ENCODE measurements at regions not wholly inside any gene's neighbourhood (a gene's known extent, or its start where the extent isn't known, plus 50 kb on each side); places are given as distances from the start of the nearest gene placed in this dataset.

DNA sequence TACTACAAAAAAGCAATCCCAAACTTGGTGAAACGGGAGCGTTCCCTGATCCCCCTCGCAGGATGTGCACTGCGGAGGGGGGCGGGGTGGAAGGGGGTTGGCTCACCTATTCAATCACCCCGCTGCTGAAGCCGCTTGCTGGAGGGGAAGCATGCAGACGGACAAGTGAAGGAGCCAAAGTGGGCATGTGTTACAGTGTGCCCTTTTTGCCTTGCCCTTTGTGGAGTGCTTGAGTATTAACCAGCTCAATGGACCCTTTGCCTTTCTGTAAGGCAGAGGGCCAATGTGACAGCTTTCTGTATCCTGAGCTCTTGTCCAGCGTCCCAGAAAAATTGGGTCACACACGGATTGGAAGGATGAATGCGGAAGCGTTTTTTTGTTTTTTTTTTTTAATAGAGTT, 348.9 kb upstream of the NPSR1 start:
- no TSS peak for BruUV-seq (replicated peaks)
- TF ChIP-seq ZNF766 (CRISPR knock-in tag; conservative IDR thresholded peaks at IDR 0.05) (no peak), ZNF354B (CRISPR knock-in tag; IDR thresholded peaks at IDR 0.05) (no peak), ARID1B (IDR thresholded peaks at IDR 0.05) (no peak), SMC3 (conservative IDR thresholded peaks at IDR 0.05; ENCODE audit: insufficient read depth, low read depth, low read length) (no peak), SETDB1 (IDR thresholded peaks at IDR 0.05; ENCODE audit: low read length) (no peak), THRAP3 (IDR thresholded peaks at IDR 0.05; ENCODE audit: borderline replicate concordance) (no peak), MEF2A (IDR thresholded peaks at IDR 0.05; ENCODE audit: control insufficient read depth, low read depth, low read length) (no peak)
- TF ChIP-seq, protein P1, sequence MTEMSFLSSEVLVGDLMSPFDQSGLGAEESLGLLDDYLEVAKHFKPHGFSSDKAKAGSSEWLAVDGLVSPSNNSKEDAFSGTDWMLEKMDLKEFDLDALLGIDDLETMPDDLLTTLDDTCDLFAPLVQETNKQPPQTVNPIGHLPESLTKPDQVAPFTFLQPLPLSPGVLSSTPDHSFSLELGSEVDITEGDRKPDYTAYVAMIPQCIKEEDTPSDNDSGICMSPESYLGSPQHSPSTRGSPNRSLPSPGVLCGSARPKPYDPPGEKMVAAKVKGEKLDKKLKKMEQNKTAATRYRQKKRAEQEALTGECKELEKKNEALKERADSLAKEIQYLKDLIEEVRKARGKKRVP (CRISPR knock-in tag; IDR thresholded peaks at IDR 0.05), result no peak
- TF ChIP-seq, protein P2, sequence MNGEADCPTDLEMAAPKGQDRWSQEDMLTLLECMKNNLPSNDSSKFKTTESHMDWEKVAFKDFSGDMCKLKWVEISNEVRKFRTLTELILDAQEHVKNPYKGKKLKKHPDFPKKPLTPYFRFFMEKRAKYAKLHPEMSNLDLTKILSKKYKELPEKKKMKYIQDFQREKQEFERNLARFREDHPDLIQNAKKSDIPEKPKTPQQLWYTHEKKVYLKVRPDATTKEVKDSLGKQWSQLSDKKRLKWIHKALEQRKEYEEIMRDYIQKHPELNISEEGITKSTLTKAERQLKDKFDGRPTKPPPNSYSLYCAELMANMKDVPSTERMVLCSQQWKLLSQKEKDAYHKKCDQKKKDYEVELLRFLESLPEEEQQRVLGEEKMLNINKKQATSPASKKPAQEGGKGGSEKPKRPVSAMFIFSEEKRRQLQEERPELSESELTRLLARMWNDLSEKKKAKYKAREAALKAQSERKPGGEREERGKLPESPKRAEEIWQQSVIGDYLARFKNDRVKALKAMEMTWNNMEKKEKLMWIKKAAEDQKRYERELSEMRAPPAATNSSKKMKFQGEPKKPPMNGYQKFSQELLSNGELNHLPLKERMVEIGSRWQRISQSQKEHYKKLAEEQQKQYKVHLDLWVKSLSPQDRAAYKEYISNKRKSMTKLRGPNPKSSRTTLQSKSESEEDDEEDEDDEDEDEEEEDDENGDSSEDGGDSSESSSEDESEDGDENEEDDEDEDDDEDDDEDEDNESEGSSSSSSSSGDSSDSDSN (IDR thresholded peaks at IDR 0.05; ENCODE audit: borderline replicate concordance in 1 of 2, low read depth in 2 of 2, low read length in 2 of 2), result no peak
- TF ChIP-seq, protein P3, sequence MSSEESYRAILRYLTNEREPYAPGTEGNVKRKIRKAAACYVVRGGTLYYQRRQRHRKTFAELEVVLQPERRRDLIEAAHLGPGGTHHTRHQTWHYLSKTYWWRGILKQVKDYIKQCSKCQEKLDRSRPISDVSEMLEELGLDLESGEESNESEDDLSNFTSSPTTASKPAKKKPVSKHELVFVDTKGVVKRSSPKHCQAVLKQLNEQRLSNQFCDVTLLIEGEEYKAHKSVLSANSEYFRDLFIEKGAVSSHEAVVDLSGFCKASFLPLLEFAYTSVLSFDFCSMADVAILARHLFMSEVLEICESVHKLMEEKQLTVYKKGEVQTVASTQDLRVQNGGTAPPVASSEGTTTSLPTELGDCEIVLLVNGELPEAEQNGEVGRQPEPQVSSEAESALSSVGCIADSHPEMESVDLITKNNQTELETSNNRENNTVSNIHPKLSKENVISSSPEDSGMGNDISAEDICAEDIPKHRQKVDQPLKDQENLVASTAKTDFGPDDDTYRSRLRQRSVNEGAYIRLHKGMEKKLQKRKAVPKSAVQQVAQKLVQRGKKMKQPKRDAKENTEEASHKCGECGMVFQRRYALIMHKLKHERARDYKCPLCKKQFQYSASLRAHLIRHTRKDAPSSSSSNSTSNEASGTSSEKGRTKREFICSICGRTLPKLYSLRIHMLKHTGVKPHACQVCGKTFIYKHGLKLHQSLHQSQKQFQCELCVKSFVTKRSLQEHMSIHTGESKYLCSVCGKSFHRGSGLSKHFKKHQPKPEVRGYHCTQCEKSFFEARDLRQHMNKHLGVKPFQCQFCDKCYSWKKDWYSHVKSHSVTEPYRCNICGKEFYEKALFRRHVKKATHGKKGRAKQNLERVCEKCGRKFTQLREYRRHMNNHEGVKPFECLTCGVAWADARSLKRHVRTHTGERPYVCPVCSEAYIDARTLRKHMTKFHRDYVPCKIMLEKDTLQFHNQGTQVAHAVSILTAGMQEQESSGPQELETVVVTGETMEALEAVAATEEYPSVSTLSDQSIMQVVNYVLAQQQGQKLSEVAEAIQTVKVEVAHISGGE (CRISPR knock-in tag; IDR thresholded peaks at IDR 0.05), result no peak
- TF ChIP-seq, protein P4, sequence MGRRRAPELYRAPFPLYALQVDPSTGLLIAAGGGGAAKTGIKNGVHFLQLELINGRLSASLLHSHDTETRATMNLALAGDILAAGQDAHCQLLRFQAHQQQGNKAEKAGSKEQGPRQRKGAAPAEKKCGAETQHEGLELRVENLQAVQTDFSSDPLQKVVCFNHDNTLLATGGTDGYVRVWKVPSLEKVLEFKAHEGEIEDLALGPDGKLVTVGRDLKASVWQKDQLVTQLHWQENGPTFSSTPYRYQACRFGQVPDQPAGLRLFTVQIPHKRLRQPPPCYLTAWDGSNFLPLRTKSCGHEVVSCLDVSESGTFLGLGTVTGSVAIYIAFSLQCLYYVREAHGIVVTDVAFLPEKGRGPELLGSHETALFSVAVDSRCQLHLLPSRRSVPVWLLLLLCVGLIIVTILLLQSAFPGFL (CRISPR knock-in tag; IDR thresholded peaks at IDR 0.05), result no peak
- TF ChIP-seq, protein P5, sequence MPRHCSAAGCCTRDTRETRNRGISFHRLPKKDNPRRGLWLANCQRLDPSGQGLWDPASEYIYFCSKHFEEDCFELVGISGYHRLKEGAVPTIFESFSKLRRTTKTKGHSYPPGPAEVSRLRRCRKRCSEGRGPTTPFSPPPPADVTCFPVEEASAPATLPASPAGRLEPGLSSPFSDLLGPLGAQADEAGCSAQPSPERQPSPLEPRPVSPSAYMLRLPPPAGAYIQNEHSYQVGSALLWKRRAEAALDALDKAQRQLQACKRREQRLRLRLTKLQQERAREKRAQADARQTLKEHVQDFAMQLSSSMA (CRISPR knock-in tag; IDR thresholded peaks at IDR 0.05), result no peak

More for the DNA sequence above, 348.9 kb upstream of the NPSR1 start:
- DNase-seq (ENCODE audit: extremely low read depth in 1 of 4, low spot score in 3 of 4), result no peak
- ATAC-seq, result no peak
- POLR2A ChIA-PET, result no interaction called here
- no peak overlapping the region for H3K4me2 ChIP-seq (ENCODE audit: insufficient read depth, low read length)
- H3K4me1 ChIP-seq (replicated peaks in 1 of 2; ENCODE audit: control insufficient read depth in 2 of 2, insufficient read depth in 2 of 2, low read length in 2 of 2), result no peaks in the 10 kb centered on the region
- no peaks in the 10 kb centered on the region for H4K20me1 ChIP-seq (replicated peaks; ENCODE audit: control insufficient read depth, insufficient read depth, low read length)
- no peaks in the 10 kb centered on the region for H3K79me2 ChIP-seq (ENCODE audit: control insufficient read depth, insufficient read depth, low read length)
- H3K27ac ChIP-seq (ENCODE audit: extremely low read depth, low read depth, low read length), result no peak overlapping the region
- intact Hi-C loops (cut with micrococcal nuclease) (no loop called here), in situ Hi-C loops (cut with MboI) (no loop called here)
- CTCF ChIA-PET (ENCODE audit: low intra/inter-chr PET ratio), result no interaction called here
- FAIRE-seq, result no peak
- no peaks in the 10 kb centered on the region for H3K36me3 ChIP-seq (ENCODE audit: control insufficient read depth, insufficient read depth, low read length)
- 0 out of 2 replicates have a peak, but pooled peaks cover 1% of the 10 kb centered on the region for H3K9me3 ChIP-seq (replicated peaks; ENCODE audit: control insufficient read depth, insufficient read depth, low read depth, low read length)
- no peak overlapping the region for H3K9ac ChIP-seq (ENCODE audit: insufficient read depth in 1 of 2, low read depth in 2 of 2, low read length in 2 of 2)
- no peak overlapping the region for H2AFZ ChIP-seq (ENCODE audit: low read depth, low read length)
- 0% methylated on average over 4 of the region's 12 CpGs for WGBS (ENCODE audit: insufficient coverage, low coverage, missing lambda C conversion rate)
- no peaks in the 10 kb centered on the region for H3K27me3 ChIP-seq (ENCODE audit: control insufficient read depth in 2 of 2, insufficient read depth in 2 of 2, low read length in 2 of 2)
- no peaks in the 10 kb centered on the region for H3K9me1 ChIP-seq (ENCODE audit: control insufficient read depth, insufficient read depth, low read length)
- no peak overlapping the region for H3K4me3 ChIP-seq
